ENCODE measurements at regions not wholly inside any gene's neighbourhood (a gene's known extent, or its start where the extent isn't known, plus 50 kb on each side); places are given as distances from the start of the nearest gene placed in this dataset.
"Not testable (repeated sequence)": the region's sequence is repeated elsewhere in the genome, so short reads cannot be mapped to it uniquely, and the experiment has no call there.

DNA sequence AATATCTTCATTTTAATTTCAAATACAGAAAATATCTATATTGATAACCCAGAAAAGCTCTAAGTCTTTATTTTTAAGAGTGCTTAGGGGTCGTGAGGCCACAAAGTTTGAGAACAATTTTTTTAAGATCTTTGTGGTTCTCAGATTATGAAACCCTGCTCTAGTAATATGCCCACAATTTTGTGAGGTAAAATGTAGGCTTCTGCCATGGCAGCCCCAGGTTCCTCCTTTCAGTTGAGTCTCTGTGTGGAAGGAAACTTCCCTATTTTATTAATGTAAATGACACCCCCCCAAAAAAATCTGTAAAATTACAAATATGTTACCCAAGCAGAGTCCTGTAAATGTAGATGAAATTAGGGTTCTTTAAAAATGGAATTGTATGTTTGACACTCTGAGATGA is 600.5 kb downstream of the SATB2 start:
- Histone ChIP-seq H3K27ac (ENCODE audit: low read depth, low read length) (no peak overlapping the region), H3K36me3 (ENCODE audit: control insufficient read depth in 1 of 2, insufficient read depth in 2 of 2, low read length in 2 of 2) (no peaks in the 10 kb centered on the region), H3K9me3 (ENCODE audit: control insufficient read depth in 1 of 2, low read length in 2 of 2) (peaks cover 0 to 3% of the 10 kb centered on the region in 2 donors), H3K4me1 (ENCODE audit: control insufficient read depth in 1 of 2, insufficient read depth in 2 of 2, low read length in 2 of 2) (no peaks in the 10 kb centered on the region), H3K4me3 (ENCODE audit: low read depth in 1 of 2, low read length in 2 of 2) (no peak overlapping the region), H3K9ac (ENCODE audit: low read depth in 1 of 2, low read length in 2 of 2) (no peak overlapping the region), H3K27me3 (ENCODE audit: control insufficient read depth in 1 of 2, insufficient read depth in 2 of 2, low read length in 2 of 2) (no peaks in the 10 kb centered on the region)

DNA sequence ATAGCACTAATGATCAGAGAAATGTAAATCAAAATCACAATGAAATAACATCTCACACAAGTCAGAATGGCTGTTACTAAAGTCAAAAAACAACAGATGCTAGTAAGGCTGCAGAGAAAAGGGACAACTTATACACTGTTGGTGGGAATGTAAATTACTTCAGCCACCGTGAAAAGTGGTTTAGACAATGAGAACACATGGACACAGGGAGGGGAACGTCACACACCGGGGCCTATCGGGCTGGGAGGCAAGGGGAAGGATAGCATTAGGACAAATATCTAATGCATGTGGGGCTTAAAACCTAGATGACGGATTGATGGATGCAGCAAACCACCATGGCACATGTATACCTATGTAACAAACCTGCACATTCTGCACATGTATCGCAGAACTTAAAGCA is 602.0 kb downstream of the SATB2 start:
- not testable (repeated sequence) for H3K4me3 ChIP-seq (ENCODE audit: low read depth in 1 of 2, low read length in 2 of 2); H3K9me3 ChIP-seq (ENCODE audit: control insufficient read depth in 1 of 2, low read length in 2 of 2); H3K27ac ChIP-seq (ENCODE audit: low read depth, low read length); H3K4me1 ChIP-seq (ENCODE audit: control insufficient read depth in 1 of 2, insufficient read depth in 2 of 2, low read length in 2 of 2); H3K36me3 ChIP-seq (ENCODE audit: control insufficient read depth in 1 of 2, insufficient read depth in 2 of 2, low read length in 2 of 2); H3K27me3 ChIP-seq (ENCODE audit: control insufficient read depth in 1 of 2, insufficient read depth in 2 of 2, low read length in 2 of 2); H3K9ac ChIP-seq (ENCODE audit: low read depth in 1 of 2, low read length in 2 of 2)

DNA sequence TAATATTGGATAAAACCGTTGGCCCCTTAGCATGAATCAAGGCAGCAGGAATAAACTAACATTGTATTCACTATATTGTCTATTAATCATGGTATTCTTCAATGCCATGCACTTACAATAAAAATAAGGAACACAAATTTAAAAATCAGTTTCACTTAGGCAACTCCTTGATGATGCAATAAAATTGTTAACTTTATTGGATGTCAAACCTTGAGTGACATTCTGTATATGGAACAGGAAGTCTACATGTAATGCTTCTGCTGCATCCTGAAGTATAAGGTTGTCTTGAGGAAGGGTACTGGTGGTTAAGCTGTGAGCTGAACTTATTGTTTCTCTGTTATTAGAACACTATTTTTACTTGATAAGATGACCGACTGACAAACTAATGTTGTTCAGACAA is 605.5 kb downstream of the SATB2 start:
- Histone ChIP-seq H3K4me3 (ENCODE audit: low read depth in 1 of 2, low read length in 2 of 2) (no peak overlapping the region), H3K9me3 (ENCODE audit: control insufficient read depth in 1 of 2, low read length in 2 of 2) (no peaks in the 10 kb centered on the region), H3K27ac (ENCODE audit: low read depth, low read length) (no peak overlapping the region), H3K4me1 (ENCODE audit: control insufficient read depth in 1 of 2, insufficient read depth in 2 of 2, low read length in 2 of 2) (no peaks in the 10 kb centered on the region), H3K9ac (ENCODE audit: low read depth in 1 of 2, low read length in 2 of 2) (no peak overlapping the region), H3K27me3 (ENCODE audit: control insufficient read depth in 1 of 2, insufficient read depth in 2 of 2, low read length in 2 of 2) (no peaks in the 10 kb centered on the region), H3K36me3 (ENCODE audit: control insufficient read depth in 1 of 2, insufficient read depth in 2 of 2, low read length in 2 of 2) (no peaks in the 10 kb centered on the region)

DNA sequence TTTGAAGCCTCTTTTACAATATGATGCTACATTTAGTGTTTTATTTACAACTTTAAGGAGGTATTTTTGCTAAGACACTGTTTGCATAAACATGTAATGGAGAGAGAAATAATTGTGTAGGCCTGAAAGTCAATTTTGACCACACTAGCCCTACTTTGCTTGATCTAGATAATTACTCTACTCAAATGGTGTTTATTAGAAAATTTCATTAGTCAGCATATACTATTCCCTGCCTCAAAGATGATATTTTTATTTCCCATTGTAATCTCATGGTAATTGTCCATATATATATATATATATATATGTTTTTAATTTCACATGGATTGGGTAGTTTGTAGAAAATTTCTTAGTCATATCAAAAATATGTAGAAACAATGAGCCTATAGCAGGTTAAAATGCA is 632.2 kb downstream of the SATB2 start:
- H3K9me3 ChIP-seq (ENCODE audit: control insufficient read depth in 1 of 2, low read length in 2 of 2), result no peaks in the 10 kb centered on the region
- H3K27me3 ChIP-seq (ENCODE audit: control insufficient read depth in 1 of 2, insufficient read depth in 2 of 2, low read length in 2 of 2), result no peaks in the 10 kb centered on the region
- no peak overlapping the region for H3K9ac ChIP-seq (ENCODE audit: low read depth in 1 of 2, low read length in 2 of 2)
- H3K36me3 ChIP-seq (ENCODE audit: control insufficient read depth in 1 of 2, insufficient read depth in 2 of 2, low read length in 2 of 2), result no peaks in the 10 kb centered on the region
- H3K27ac ChIP-seq (ENCODE audit: low read depth, low read length), result no peak overlapping the region
- H3K4me1 ChIP-seq (ENCODE audit: control insufficient read depth in 1 of 2, insufficient read depth in 2 of 2, low read length in 2 of 2), result no peaks in the 10 kb centered on the region
- H3K4me3 ChIP-seq (ENCODE audit: low read depth in 1 of 2, low read length in 2 of 2), result no peak overlapping the region

DNA sequence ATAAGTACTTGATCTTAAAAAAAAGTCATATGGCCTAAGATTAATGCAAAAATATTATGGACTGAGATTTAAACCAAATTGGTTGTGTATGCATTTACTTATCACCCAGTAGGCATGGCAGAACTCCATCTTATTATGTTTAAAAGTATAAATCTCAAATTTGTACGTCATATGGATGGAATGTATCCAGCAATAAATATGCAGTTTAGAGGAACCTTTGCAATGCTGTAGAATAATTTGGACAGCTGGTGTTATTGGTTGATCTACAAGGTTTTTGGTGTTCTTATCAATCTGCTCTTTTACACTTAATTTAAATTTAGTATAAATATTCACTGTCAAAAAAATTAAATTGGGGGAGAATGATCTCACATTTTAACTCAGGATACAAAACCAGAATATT is 640.2 kb downstream of the SATB2 start:
- Histone ChIP-seq H3K27me3 (ENCODE audit: control insufficient read depth in 1 of 2, insufficient read depth in 2 of 2, low read length in 2 of 2) (no peaks in the 10 kb centered on the region), H3K36me3 (ENCODE audit: control insufficient read depth in 1 of 2, insufficient read depth in 2 of 2, low read length in 2 of 2) (no peaks in the 10 kb centered on the region), H3K4me1 (ENCODE audit: control insufficient read depth in 1 of 2, insufficient read depth in 2 of 2, low read length in 2 of 2) (no peaks in the 10 kb centered on the region), H3K9me3 (ENCODE audit: control insufficient read depth in 1 of 2, low read length in 2 of 2) (no peaks in the 10 kb centered on the region), H3K9ac (ENCODE audit: low read depth in 1 of 2, low read length in 2 of 2) (no peak overlapping the region), H3K4me3 (ENCODE audit: low read depth in 1 of 2, low read length in 2 of 2) (no peak overlapping the region), H3K27ac (ENCODE audit: low read depth, low read length) (no peak overlapping the region)

DNA sequence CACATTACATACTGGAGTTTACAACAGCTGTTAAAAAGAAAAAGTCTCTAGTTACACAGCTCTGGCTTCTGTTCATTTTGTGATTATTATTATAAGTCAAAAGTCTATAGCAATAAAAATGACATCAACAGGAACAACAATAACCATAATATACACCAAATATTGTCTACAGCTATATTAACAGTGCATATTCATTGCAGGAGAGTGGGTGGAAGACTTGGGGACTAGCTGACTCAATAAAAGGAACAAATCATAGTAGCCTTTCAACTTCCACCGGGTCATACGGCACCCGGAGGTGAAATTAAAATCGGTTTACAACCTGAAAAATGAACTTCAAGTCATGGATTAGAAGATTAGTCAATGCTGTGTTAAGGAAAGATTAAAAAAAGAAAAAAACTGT is 642.1 kb downstream of the SATB2 start:
- no peak overlapping the region for H3K4me3 ChIP-seq (ENCODE audit: low read depth in 1 of 2, low read length in 2 of 2)
- H3K9me3 ChIP-seq (ENCODE audit: control insufficient read depth in 1 of 2, low read length in 2 of 2), result no peaks in the 10 kb centered on the region
- no peak overlapping the region for H3K27ac ChIP-seq (ENCODE audit: low read depth, low read length)
- H3K9ac ChIP-seq (ENCODE audit: low read depth in 1 of 2, low read length in 2 of 2), result no peak overlapping the region
- no peaks in the 10 kb centered on the region for H3K4me1 ChIP-seq (ENCODE audit: control insufficient read depth in 1 of 2, insufficient read depth in 2 of 2, low read length in 2 of 2)
- H3K36me3 ChIP-seq (ENCODE audit: control insufficient read depth in 1 of 2, insufficient read depth in 2 of 2, low read length in 2 of 2), result no peaks in the 10 kb centered on the region
- no peaks in the 10 kb centered on the region for H3K27me3 ChIP-seq (ENCODE audit: control insufficient read depth in 1 of 2, insufficient read depth in 2 of 2, low read length in 2 of 2)

DNA sequence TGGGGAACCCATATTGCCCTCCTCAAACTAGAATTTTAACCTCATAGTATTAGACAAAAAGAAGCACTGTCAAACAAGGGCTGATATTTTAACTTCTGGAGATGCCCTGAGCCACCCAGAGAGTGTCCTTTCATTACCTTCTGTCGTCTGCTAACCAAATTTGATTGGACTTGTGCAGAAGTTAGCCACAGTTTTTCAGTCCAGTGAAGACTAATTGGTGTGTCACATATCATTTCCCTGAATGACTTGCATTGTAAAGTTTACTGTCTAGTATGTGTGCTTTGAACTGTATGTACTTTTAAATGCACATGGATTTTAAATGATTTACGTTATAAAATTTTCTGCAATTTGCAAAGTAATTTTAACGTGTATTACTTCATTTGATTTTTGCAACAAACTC is 646.5 kb downstream of the SATB2 start:
- H3K9me3 ChIP-seq (ENCODE audit: control insufficient read depth in 1 of 2, low read length in 2 of 2), result no peaks in the 10 kb centered on the region

DNA sequence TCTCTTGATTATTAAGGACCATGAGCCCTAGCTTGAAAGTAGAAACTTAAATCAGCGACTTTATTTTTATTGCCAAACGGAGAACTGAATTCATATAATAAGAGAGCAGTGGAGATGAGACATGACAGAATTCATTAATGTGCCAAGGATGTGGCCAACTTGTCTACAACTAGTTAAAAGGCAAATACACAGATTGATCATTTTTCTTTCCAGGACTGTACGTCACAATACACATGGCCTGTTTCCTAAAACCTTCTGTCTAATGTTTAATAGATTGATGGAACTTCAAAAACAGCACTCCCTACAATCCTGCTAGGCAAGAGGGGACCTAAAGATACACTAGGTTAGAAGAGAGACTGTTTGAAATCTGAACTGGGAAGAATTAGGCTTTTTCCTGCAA is 647.8 kb downstream of the SATB2 start:
- H3K9me3 ChIP-seq (ENCODE audit: control insufficient read depth in 1 of 2, low read length in 2 of 2), result no peaks in the 10 kb centered on the region
- H3K4me1 ChIP-seq (ENCODE audit: control insufficient read depth in 1 of 2, insufficient read depth in 2 of 2, low read length in 2 of 2), result no peaks in the 10 kb centered on the region
- H3K9ac ChIP-seq (ENCODE audit: low read depth in 1 of 2, low read length in 2 of 2), result no peak overlapping the region
- no peak overlapping the region for H3K27ac ChIP-seq (ENCODE audit: low read depth, low read length)
- no peaks in the 10 kb centered on the region for H3K27me3 ChIP-seq (ENCODE audit: control insufficient read depth in 1 of 2, insufficient read depth in 2 of 2, low read length in 2 of 2)
- no peak overlapping the region for H3K4me3 ChIP-seq (ENCODE audit: low read depth in 1 of 2, low read length in 2 of 2)
- no peaks in the 10 kb centered on the region for H3K36me3 ChIP-seq (ENCODE audit: control insufficient read depth in 1 of 2, insufficient read depth in 2 of 2, low read length in 2 of 2)

More for the DNA sequence above, 646.5 kb downstream of the SATB2 start:
- Histone ChIP-seq H3K27ac (ENCODE audit: low read depth, low read length) (no peak overlapping the region), H3K27me3 (ENCODE audit: control insufficient read depth in 1 of 2, insufficient read depth in 2 of 2, low read length in 2 of 2) (no peaks in the 10 kb centered on the region), H3K4me1 (ENCODE audit: control insufficient read depth in 1 of 2, insufficient read depth in 2 of 2, low read length in 2 of 2) (no peaks in the 10 kb centered on the region), H3K9ac (ENCODE audit: low read depth in 1 of 2, low read length in 2 of 2) (no peak overlapping the region), H3K4me3 (ENCODE audit: low read depth in 1 of 2, low read length in 2 of 2) (no peak overlapping the region), H3K36me3 (ENCODE audit: control insufficient read depth in 1 of 2, insufficient read depth in 2 of 2, low read length in 2 of 2) (no peaks in the 10 kb centered on the region)

DNA sequence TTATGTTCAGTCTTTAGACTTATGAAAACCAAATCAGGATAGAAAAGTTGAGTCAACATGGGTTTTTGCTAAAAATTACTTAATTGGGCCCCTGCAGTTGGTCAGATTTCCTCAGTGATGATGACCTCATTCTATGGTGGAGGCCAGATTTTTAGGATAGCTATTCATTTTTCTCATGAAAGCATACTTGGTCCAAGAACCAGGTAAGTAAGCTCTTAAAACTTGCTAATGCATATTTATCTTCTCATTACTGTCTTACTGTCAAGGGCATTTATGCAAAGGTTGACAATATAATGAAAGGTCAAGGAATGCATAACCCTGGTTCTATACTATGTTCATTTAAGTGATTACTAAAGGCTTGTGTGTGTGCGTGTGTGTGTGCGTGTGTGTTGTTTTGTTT is 650.6 kb downstream of the SATB2 start:
- H3K4me3 ChIP-seq (ENCODE audit: low read depth in 1 of 2, low read length in 2 of 2), result no peak overlapping the region
- no peak overlapping the region for H3K27ac ChIP-seq (ENCODE audit: low read depth, low read length)
- no peaks in the 10 kb centered on the region for H3K36me3 ChIP-seq (ENCODE audit: control insufficient read depth in 1 of 2, insufficient read depth in 2 of 2, low read length in 2 of 2)
- no peak overlapping the region for H3K9ac ChIP-seq (ENCODE audit: low read depth in 1 of 2, low read length in 2 of 2)
- no peaks in the 10 kb centered on the region for H3K4me1 ChIP-seq (ENCODE audit: control insufficient read depth in 1 of 2, insufficient read depth in 2 of 2, low read length in 2 of 2)
- no peaks in the 10 kb centered on the region for H3K27me3 ChIP-seq (ENCODE audit: control insufficient read depth in 1 of 2, insufficient read depth in 2 of 2, low read length in 2 of 2)
- no peaks in the 10 kb centered on the region for H3K9me3 ChIP-seq (ENCODE audit: control insufficient read depth in 1 of 2, low read length in 2 of 2)

DNA sequence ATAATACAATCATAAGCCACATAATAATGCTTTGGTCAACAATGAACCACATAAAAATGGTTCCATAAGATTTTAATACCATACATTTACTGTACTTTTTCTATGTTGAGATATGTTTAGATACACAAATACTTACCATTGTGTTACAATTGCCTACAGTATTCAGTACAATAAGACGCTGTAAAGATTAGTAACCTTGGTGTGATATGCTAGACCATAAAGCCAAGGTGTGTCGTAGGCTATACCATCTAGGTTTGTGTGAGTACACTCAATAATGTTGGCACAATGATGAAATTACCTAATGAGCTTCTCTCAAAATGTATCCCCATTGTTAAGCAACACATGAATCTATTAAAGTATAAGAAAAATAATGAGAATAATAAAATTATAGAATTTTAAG is 662.3 kb downstream of the SATB2 start:
- Histone ChIP-seq H3K9me3 (ENCODE audit: control insufficient read depth in 1 of 2, low read length in 2 of 2) (no peaks in the 10 kb centered on the region), H3K4me1 (ENCODE audit: control insufficient read depth in 1 of 2, insufficient read depth in 2 of 2, low read length in 2 of 2) (no peaks in the 10 kb centered on the region), H3K27ac (ENCODE audit: low read depth, low read length) (no peak overlapping the region), H3K4me3 (ENCODE audit: low read depth in 1 of 2, low read length in 2 of 2) (no peak overlapping the region), H3K27me3 (ENCODE audit: control insufficient read depth in 1 of 2, insufficient read depth in 2 of 2, low read length in 2 of 2) (no peaks in the 10 kb centered on the region), H3K9ac (ENCODE audit: low read depth in 1 of 2, low read length in 2 of 2) (no peak overlapping the region), H3K36me3 (ENCODE audit: control insufficient read depth in 1 of 2, insufficient read depth in 2 of 2, low read length in 2 of 2) (no peaks in the 10 kb centered on the region)

DNA sequence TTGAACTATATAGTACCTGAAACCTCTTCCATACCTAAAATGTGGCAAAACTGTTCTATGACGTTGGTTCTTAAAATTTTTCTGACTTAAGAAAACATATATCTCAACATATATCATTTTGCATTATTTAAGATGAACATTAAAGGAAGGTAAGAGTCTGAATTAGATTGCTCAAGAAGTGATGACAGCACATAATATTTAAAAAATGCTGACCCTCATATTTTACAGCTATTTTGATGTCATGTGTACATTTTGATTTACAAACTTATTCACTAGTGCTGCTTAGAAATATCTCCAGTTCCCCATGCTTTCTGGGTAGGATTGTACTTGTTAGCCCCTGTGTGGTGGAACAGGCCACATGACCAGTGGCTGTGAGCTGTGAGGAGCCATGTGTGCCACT is 666.1 kb downstream of the SATB2 start:
- H3K27ac ChIP-seq (ENCODE audit: low read depth, low read length), result no peak overlapping the region
- no peak overlapping the region for H3K4me3 ChIP-seq (ENCODE audit: low read depth in 1 of 2, low read length in 2 of 2)
- H3K9ac ChIP-seq (ENCODE audit: low read depth in 1 of 2, low read length in 2 of 2), result no peak overlapping the region
- H3K4me1 ChIP-seq (ENCODE audit: control insufficient read depth in 1 of 2, insufficient read depth in 2 of 2, low read length in 2 of 2), result no peaks in the 10 kb centered on the region
- H3K36me3 ChIP-seq (ENCODE audit: control insufficient read depth in 1 of 2, insufficient read depth in 2 of 2, low read length in 2 of 2), result no peaks in the 10 kb centered on the region
- no peaks in the 10 kb centered on the region for H3K9me3 ChIP-seq (ENCODE audit: control insufficient read depth in 1 of 2, low read length in 2 of 2)
- no peaks in the 10 kb centered on the region for H3K27me3 ChIP-seq (ENCODE audit: control insufficient read depth in 1 of 2, insufficient read depth in 2 of 2, low read length in 2 of 2)

All from duodenal mucosa (tissue), 2 donors.